HAP-1 (cell line): ENCODE measurements at regions not wholly inside any gene's neighbourhood (a gene's known extent, or its start where the extent isn't known, plus 50 kb on each side); places are given as distances from the start of the nearest gene placed in this dataset.

Experiments
- DNase-seq, 2 experiments: peaks; one replicate each; pipeline ENCODE4 v3.0.0-alpha.2; 2016 to 2020; ENCODE audit warnings: low spot score in 2 of 2
- H3K27me3 ChIP-seq: fragments of 250-450 bp; sonication (Bioruptor Pico); 2 replicates; pipeline ENCODE4 v1.5.1; 2020; ENCODE audit warnings: low read depth, mild to moderate bottlenecking, moderate library complexity
- H3K36me3 ChIP-seq: fragments of 250-450 bp; sonication (Bioruptor Pico); replicated peaks from 2 replicates; pipeline ENCODE4 v1.5.1; 2020; ENCODE audit warnings: mild to moderate bottlenecking
- H3K4me1 ChIP-seq: fragments of 250-450 bp; sonication (Bioruptor Pico); 2 replicates; pipeline ENCODE4 v1.5.1; 2020; ENCODE audit warnings: mild to moderate bottlenecking
- H3K4me3 ChIP-seq: fragments of 250-450 bp; sonication (Bioruptor Pico); 2 replicates; pipeline ENCODE4 v1.5.1; 2020; ENCODE audit warnings: mild to moderate bottlenecking, moderate library complexity
- H3K9me3 ChIP-seq: fragments of 250-450 bp; sonication (Bioruptor Pico); 2 replicates; pipeline ENCODE4 v1.5.1; 2020; ENCODE audit warnings: mild to moderate bottlenecking, moderate library complexity
- in situ Hi-C: fragments of 300-500 bp; cut with MboI; formaldehyde crosslinking; loops from 3 replicates; pipeline ENCODE4 v1.14.3; 2020; ENCODE audit warnings: low sequenced_read_pairs, inconsistent platforms, mixed read lengths

GRCh38 chr9:3600672-3601071, 74.9 kb upstream of the RFX3 start:
- in situ Hi-C loops = no loop called here
- no peaks in the 10 kb centered on the region for H3K27me3 ChIP-seq
- no peak for DNase-seq
- no peaks in the 10 kb centered on the region for H3K36me3 ChIP-seq
- no peak overlapping the region for H3K4me3 ChIP-seq
- H3K4me1 ChIP-seq = no peaks in the 10 kb centered on the region
- H3K9me3 ChIP-seq = no peaks in the 10 kb centered on the region

GRCh38 chr9:3597792-3598191, 72.0 kb upstream of the RFX3 start:
- no peak for DNase-seq
- no peaks in the 10 kb centered on the region for H3K9me3 ChIP-seq
- no peaks in the 10 kb centered on the region for H3K4me1 ChIP-seq
- no peaks in the 10 kb centered on the region for H3K27me3 ChIP-seq
- H3K4me3 ChIP-seq = no peak overlapping the region
- no peaks in the 10 kb centered on the region for H3K36me3 ChIP-seq
- in situ Hi-C loops = no loop called here

- in situ Hi-C loops = no loop called here
- Histone ChIP-seq H3K27me3 (no peaks in the 10 kb centered on the region), H3K36me3 (no peaks in the 10 kb centered on the region), H3K4me3 (no peak overlapping the region), H3K4me1 (no peaks in the 10 kb centered on the region), H3K9me3 (no peaks in the 10 kb centered on the region)
- no peak for DNase-seq
Measured at GRCh38 chr9:3586066-3586465, 60.3 kb upstream of the RFX3 start.

- H3K4me1 ChIP-seq = no peaks in the 10 kb centered on the region
- no peak overlapping the region for H3K4me3 ChIP-seq
- DNase-seq = no peak
- in situ Hi-C loops = no loop called here
- no peaks in the 10 kb centered on the region for H3K9me3 ChIP-seq
- no peaks in the 10 kb centered on the region for H3K36me3 ChIP-seq
- H3K27me3 ChIP-seq = no peaks in the 10 kb centered on the region
Measured at GRCh38 chr9:3585606-3586005, 59.8 kb upstream of the RFX3 start.

- H3K9me3 ChIP-seq = no peaks in the 10 kb centered on the region
- in situ Hi-C loops = no loop called here
- no peak overlapping the region for H3K4me3 ChIP-seq
- H3K36me3 ChIP-seq = no peaks in the 10 kb centered on the region
- no peaks in the 10 kb centered on the region for H3K27me3 ChIP-seq
- H3K4me1 ChIP-seq = no peaks in the 10 kb centered on the region
- no peak for DNase-seq
Measured at GRCh38 chr9:3578786-3579185, 53.0 kb upstream of the RFX3 start.

- DNase-seq = no peak
Measured at GRCh38 chr9:3576328-3576727, 50.5 kb upstream of the RFX3 start.

GRCh38 chr9:3575821-3576220, 50.0 kb upstream of the RFX3 start:
- H3K36me3 ChIP-seq = no peaks in the 10 kb centered on the region
- in situ Hi-C loops = no loop called here
- H3K4me3 ChIP-seq = no peak overlapping the region
- H3K27me3 ChIP-seq = no peaks in the 10 kb centered on the region
- DNase-seq = no peak
- H3K9me3 ChIP-seq = no peaks in the 10 kb centered on the region
- H3K4me1 ChIP-seq = no peaks in the 10 kb centered on the region

More at GRCh38 chr9:3576328-3576727, 50.5 kb upstream of the RFX3 start:
- H3K4me1 ChIP-seq = no peaks in the 10 kb centered on the region
- H3K27me3 ChIP-seq = no peaks in the 10 kb centered on the region
- in situ Hi-C loops = no loop called here
- H3K36me3 ChIP-seq = no peaks in the 10 kb centered on the region
- no peaks in the 10 kb centered on the region for H3K9me3 ChIP-seq
- H3K4me3 ChIP-seq = no peak overlapping the region
